SK-MEL-5 (cell line): ENCODE measurements at regions not wholly inside any gene's neighbourhood (a gene's known extent, or its start where the extent isn't known, plus 50 kb on each side); places are given as distances from the start of the nearest gene placed in this dataset.

Source experiments
- small RNA-seq, 2 experiments: library from RNA; depleted of rRNA; stranded (forward); fragments of <200 nt; gene quantifications; one replicate each; pipeline ENCODE3, GENCODE V24; 2014

Small RNA genes lying in the stretch of these regions (small RNA-seq; reads per million reads assigned to genes)
- 0.10 to 13.7 reads per million in 2 experiments for gene MIR181A1
- gene MIR181B1: 0.06 to 5.7 reads per million in 2 experiments
- 0 reads per million in 2 experiments for gene RNU6-778P
